ENCODE measurements at regions not wholly inside any gene's neighbourhood (a gene's known extent, or its start where the extent isn't known, plus 50 kb on each side); places are given as distances from the start of the nearest gene placed in this dataset.
"Not testable (repeated sequence)": the region's sequence is repeated elsewhere in the genome, so short reads cannot be mapped to it uniquely, and the experiment has no call there.

GRCh38 chr14:98223710-98224109 is 1048.3 kb downstream of the BCL11B start:
- DNase-seq: not testable (repeated sequence)

GRCh38 chr14:98226411-98226810 is 1045.6 kb downstream of the BCL11B start:
- DNase-seq: no peak

DNA sequence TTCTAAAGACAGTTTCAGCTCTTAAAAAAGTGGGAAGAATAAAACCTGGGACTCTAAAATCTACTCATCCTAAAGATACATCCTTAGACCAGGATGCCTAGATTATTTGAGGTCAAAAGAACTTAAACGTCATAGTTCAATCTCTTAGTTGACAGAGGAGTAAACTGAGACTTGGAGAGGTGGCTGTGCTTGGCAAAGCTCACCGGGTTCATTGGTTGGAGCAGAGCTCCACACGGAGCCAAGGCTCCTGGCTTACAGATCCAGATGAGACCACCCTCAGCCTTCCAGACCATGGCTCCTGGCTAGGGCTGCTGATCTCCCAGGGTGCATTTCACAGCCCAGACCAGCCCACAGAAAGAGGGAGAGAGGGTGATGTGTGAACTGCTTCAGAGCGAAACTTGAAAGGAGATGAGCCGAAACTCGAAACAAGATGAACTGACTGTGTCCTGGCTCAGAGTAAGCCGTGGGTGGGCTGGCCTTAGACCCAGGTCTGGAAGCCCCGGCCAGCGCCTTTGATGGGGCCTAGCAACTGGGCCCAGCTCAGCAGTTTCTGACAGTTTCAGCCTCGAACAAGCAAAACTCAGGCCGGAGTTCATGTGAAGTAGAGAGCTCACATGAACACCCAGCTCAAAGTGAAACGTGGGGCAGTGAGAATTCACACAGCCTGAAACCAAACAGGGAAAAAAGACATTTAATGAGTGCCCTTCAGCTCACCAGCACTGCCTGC is 1044.8 kb downstream of the BCL11B start:
- no peak for DNase-seq

DNA sequence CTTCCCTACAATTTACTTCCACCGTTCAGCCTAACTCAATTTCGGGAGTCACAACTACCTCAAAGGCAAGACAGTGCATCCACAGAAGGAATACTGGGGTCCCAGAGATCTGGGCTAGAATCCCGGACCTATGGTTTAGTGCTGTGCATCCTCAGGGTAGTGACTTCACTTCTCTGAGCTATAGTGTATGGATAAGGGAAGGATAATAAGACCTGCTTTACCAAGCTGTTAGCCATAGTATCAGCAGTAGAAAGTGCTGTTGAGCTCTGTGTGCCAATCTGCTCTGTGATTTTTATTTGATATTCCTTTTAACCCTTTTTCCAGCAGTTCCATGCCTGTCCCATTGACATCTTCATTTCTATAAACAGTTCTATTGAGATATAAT is 1044.3 kb downstream of the BCL11B start:
- no peak for DNase-seq

GRCh38 chr14:98229656-98230366 is 1042.2 kb downstream of the BCL11B start:
- no peak for DNase-seq

- no peak for DNase-seq
Observed at GRCh38 chr14:98230411-98230810, 1041.6 kb downstream of the BCL11B start.

- DNase-seq: no peak
Observed at GRCh38 chr14:98231210-98231609, 1040.8 kb downstream of the BCL11B start.

GRCh38 chr14:98233656-98234055 is 1038.3 kb downstream of the BCL11B start:
- DNase-seq: no peak

GRCh38 chr14:98234208-98234607 is 1037.8 kb downstream of the BCL11B start:
- no peak for DNase-seq

GRCh38 chr14:98236314-98236713 is 1035.7 kb downstream of the BCL11B start:
- DNase-seq: no peak

DNA sequence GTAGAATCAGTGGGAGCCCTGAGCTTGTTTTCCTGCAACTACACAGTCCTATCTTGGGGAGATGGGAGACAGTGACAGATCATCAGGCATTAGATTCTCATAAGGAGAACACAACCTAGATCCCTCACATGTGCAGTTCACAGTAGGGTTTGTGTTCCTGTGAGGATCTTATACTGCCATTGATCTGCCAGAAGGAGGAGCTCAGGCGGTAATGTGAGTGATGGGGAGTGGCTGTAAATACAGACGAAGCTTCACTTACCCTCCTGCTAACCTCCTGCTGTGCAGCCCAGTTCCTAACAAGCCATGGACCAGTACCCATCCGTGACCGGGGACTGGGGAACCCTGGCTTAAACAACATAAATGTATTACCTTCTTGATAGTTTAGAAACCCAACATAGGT is 1034.1 kb downstream of the BCL11B start:
- DNase-seq: no peak

DNA sequence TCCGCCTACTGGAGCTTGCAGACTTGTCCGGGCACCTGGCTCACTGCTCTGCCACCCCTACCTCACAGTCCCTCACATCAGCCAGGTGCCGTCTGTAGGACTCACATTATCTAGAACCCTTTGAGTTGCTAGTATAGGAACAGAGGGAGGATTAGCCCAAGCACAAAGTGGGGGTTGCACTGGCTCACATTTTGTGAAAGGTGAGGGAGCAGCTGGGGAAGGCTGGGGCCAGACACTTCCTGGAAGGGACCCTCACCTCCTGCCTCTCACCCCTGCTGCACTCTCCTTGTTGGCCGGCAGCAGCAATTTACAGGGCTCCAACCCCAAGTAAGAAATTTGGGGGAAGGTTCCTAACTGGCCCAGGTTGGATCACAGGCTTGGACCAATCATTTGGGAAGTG is 1031.6 kb downstream of the BCL11B start:
- no peak for DNase-seq

DNA sequence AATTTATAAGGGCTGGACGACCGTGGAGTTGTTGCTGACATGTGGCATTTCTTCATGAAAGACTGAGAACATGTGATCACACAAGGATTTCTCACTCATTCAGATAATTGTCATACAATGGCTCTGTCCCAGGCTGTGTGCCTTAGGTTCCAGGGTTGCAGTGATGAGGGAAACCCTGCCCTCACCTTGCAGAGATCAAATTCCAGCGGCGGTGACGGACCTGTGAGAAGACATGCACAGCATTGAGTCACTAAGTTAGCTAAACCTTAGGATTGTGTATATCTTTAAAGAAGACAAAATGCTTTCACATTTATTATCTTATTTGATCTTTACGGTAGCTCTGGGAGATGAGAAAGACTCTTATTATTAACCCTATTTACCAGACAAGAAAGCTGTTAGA is 1029.1 kb downstream of the BCL11B start:
- no peak for DNase-seq

GRCh38 chr14:98243332-98243731 is 1028.7 kb downstream of the BCL11B start:
- no peak for DNase-seq

GRCh38 chr14:98244162-98244948 is 1027.6 kb downstream of the BCL11B start:
- no peak for DNase-seq

DNA sequence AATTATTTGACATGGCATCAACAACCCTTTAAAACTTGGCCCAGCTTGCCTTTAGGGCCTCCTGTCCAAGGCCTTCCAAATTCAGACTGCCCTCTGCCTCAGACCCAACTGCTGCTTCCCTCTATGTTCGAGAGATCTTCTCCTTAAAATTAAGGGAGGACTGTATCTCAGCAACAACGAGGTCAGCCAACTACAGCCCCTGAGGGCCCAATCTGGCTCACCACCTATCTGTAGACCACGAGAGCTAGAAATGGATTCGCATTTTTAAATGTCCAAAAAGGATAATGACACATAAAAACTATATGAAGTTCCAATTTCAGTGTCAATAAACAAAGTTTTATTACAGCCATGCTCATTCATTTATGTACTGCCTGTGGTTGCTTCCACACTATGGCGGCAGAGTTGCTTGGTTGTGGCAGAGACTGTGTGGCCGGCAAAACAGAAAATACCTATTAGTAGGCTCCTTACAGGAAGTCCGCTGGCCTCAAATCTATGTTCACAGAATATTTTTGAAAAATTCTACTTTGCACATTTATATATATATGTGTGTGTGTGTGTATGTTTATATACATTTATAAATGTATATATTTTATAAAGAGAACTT is 1026.9 kb downstream of the BCL11B start:
- no peak for DNase-seq

- DNase-seq: no peak
Observed at GRCh38 chr14:98249057-98249456, 1022.9 kb downstream of the BCL11B start.

DNA sequence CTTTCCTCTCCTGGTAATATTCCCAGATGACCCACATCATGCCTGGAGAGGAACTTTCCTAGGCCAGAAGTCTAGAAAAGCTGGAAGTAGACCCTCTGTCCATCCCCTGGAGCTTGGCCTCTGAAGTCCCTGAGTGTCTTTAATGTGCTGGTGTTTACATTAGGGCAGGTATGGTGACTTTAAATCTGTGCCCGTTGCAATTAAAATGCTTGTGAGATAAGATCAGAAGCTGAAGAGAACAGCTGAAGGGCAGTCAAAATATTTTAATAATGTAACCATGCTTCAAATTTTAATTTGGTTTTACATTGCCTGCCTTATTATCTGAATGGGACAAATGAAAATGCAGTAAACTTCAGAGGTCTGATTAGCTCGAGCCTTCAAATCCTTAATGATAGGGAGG is 1022.5 kb downstream of the BCL11B start:
- no peak for DNase-seq

DNA sequence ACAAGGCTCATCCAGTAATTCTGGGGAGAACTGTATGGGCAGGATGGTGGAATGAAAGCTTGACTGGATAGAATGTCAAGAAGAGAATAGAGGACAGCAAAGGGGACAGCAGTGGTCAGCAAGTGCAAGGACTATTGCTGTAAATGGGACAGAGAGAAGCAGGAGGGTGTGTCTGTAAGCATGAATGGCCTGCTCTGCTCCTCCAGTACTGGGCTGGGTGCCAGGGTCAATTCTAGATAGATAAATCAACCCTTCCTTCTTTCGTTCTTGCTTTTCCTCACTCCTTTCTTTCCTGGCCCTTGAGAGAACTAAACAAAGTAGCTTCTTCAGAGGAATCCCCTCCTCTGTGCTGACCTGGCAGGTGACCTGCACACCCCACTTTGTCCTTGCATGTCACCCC is 1019.2 kb downstream of the BCL11B start:
- DNase-seq: no peak

GRCh38 chr14:98259881-98260280 is 1012.1 kb downstream of the BCL11B start:
- no peak for DNase-seq

DNA sequence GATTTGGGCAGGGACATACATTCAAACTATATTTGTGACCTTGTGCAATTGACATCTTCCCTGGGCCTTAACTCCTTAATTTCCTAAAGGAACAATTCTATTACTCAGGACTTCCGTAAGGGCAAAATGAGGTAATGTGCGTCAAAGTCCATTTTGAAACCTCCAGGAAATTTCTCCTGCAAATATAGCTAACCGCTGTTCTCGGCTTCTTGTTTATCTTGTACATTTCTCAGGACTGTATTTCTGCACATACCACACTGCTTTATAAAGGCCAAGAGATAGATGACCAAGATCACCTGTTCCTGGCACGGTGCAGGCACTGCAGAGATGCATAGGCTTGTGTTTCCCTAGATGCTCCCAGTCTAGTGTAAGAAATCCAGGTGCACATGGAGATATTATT is 1009.4 kb downstream of the BCL11B start:
- no peak for DNase-seq

GRCh38 chr14:98269533-98269932 is 1002.5 kb downstream of the BCL11B start:
- DNase-seq: no peak

DNA sequence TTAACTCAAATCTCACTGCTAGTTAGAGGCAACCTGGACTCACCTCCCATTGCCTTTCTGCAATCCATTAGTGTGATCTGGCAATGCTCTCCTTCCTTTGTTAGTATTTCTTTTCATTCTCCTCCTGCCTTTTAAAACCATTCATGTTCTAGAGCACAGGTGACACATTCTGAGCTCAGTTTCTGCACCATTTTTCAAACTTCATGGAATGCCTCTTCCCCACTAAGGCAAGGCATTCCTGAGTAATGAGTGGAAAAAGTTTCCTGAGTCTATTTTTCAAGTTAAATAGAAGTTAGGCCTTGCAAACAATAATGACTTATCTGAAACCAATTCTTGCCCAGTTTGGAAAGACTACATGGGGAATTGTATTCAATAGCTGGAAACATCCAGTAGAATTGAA is 1001.8 kb downstream of the BCL11B start:
- DNase-seq: no peak

DNA sequence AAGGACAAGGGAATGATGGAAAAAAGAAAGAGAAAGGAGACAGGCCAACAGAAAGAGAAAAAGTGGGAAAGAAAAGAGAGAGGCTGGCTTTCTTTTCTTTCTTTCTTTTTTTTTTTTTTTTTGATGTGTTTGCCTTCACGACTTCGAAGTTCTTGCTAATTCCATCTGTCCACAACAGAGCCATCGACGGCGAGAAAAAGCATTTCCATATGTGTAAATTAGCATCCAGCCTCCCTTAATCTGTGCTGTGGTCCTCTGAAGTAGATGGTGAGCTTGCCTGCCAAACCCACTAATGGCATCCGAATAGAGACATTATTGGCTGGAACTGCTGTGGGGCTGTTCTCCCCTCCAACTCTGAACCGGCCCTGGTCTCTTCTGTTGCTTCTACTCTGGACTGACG is 997.4 kb downstream of the BCL11B start:
- no peak for DNase-seq
